NT2/D1 (cell line): ENCODE measurements at regions not wholly inside any gene's neighbourhood (a gene's known extent, or its start where the extent isn't known, plus 50 kb on each side); places are given as distances from the start of the nearest gene placed in this dataset.

ENCODE experiments used
- SUZ12 ChIP-seq: IDR thresholded peaks from 2 replicates; pipeline ENCODE4 v1.6.1; 2011; ENCODE audit not compliant: insufficient read length, insufficient read depth; ENCODE audit errors: extremely low read depth
- YY1 ChIP-seq: IDR thresholded peaks from 2 replicates; pipeline ENCODE4 v1.6.1; 2011; ENCODE audit not compliant: insufficient read length, insufficient read depth
- ZNF274 ChIP-seq: IDR thresholded peaks from 2 replicates; pipeline ENCODE4 v1.6.1; 2011; ENCODE audit warnings: mild to moderate bottlenecking, low read depth, low read length

DNA sequence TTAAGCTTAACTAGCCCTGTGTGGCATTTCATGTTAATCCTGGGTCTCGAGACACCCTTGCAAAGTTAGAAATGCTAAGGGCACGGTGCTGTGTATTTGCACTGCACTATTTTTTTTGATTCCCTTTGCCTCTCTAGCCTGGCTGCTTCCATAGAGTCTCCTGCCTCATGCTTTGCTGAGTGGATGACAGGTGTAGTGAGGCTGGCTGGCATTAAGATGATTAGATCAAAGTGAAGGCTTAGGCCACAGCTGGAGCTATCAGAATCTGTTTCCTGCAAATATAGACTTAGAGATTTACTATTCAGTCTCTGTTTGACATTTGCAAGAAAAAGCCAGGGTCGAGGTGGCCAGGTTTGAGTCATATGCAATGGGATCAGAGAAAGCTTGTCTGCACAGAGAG, 791.1 kb downstream of the AACS start:
- TF ChIP-seq SUZ12 (no peak), YY1 (no peak), ZNF274 (no peak)
